ENCODE measurements at regions not wholly inside any gene's neighbourhood (a gene's known extent, or its start where the extent isn't known, plus 50 kb on each side); places are given as distances from the start of the nearest gene placed in this dataset.
"Not testable (repeated sequence)": the region's sequence is repeated elsewhere in the genome, so short reads cannot be mapped to it uniquely, and the experiment has no call there.

DNA sequence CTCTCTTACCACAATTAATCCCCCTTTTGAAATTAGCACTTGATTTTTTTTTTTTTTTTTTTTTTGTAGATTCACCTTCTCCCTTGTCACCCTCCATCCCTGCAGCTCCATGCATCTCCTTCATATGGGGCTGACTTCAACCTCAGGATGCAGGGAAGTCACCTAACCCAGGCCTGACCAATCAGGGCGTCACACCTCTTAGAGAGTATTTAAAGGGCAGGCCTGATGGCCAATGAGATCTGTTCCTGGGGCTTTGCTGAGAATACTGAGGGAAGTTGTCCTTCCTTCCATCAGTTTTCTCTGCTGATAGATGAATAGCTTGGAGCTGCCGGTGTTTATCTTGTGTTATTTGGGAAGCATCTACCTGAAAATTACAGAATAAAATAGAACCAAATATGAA lies 1104.7 kb upstream of the TMEM132C start:
- ATAC-seq (ENCODE audit: poor library complexity), result no peak
- intact Hi-C loops (cut with DNase I), result no loop called here
- no peak for DNase-seq

GRCh38 chr12:127162902-127163301 lies 1104.1 kb upstream of the TMEM132C start:
- no peak for ATAC-seq (ENCODE audit: poor library complexity)
- no peak for DNase-seq

DNA sequence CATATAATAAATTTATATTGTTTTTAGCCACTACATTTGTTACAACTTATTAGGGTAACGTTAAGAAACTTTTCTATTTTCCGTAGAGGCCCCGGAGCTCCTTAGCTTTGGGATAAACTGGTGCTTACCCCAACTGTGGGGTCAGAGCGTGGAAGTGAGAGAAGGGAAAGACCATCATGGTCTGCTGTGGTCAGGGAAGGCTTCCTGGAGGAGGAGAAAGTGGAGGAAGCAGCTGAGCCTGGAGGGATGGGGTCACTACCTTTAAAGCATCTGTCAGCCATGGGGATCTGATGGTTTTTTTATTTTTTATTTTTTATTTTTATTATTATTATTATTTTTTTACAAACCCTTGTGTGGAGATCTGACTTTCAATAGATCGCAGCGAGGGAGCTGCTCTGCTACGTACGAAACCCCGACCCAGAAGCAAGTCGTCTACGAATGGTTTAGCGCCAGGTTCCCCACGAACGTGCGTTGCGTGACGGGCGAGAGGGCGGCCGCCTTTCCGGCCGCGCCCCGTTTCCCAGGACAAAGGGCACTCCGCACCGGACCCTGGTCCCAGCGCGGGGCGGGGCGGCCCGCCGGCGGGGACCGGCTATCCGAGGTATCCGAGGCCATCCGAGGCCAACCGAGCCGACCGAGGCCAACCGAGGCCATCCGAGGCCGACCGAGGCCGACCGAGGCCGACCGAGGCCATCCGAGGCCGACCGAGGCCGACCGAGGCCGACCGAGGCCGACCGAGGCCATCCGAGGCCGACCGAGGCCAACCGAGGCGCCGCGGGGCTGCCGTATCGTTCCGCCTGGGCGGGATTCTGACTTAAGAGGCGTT lies 1101.2 kb upstream of the TMEM132C start:
- intact Hi-C loops (cut with DNase I), result no loop called here
- DNase-seq (peak; percentile 90), ATAC-seq (ENCODE audit: poor library complexity) (peak; percentile 99)

More at GRCh38 chr12:127162902-127163301, 1104.1 kb upstream of the TMEM132C start:
- intact Hi-C loops (cut with DNase I), result no loop called here

GRCh38 chr12:127169321-127170181 lies 1097.4 kb upstream of the TMEM132C start:
- no peak for ATAC-seq (ENCODE audit: poor library complexity)
- DNase-seq, result no peak
- intact Hi-C loops (cut with DNase I), result no loop called here

- DNase-seq (no peak), ATAC-seq (ENCODE audit: poor library complexity) (no peak)
- intact Hi-C loops (cut with DNase I), result no loop called here
These were observed 1096.5 kb upstream of the TMEM132C start for GRCh38 chr12:127170226-127171180.

GRCh38 chr12:127172861-127173260 lies 1094.1 kb upstream of the TMEM132C start:
- ATAC-seq (ENCODE audit: poor library complexity) (no peak), DNase-seq (no peak)
- intact Hi-C loops (cut with DNase I), result no loop called here

DNA sequence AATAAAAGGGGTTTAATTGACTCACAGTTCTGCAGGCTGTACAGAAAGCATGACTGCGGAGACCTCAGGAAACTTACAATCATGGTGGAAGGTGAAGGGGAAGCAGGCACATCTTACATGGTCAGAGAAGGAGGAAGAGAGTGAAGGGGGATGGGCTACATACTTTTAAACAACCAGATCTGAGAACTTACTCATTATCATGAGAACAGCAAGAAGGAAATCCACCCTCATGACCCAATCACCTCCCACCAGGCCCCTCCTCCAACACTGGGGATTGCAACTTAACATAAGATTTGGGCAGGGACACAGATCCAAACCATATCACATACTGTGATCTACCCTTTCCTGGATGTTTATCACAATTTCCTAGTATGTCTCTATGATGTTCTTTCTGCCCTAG lies 1093.0 kb upstream of the TMEM132C start:
- intact Hi-C loops (cut with DNase I); ATAC-seq (ENCODE audit: poor library complexity); DNase-seq: not testable (repeated sequence)

- ATAC-seq (ENCODE audit: poor library complexity), result no peak
- intact Hi-C loops (cut with DNase I), result no loop called here
- DNase-seq, result no peak
These were observed 1092.1 kb upstream of the TMEM132C start for GRCh38 chr12:127174881-127175280.

- no peak for ATAC-seq (ENCODE audit: poor library complexity)
- DNase-seq, result no peak
- intact Hi-C loops (cut with DNase I), result no loop called here
These were observed 1091.6 kb upstream of the TMEM132C start for GRCh38 chr12:127175361-127175760.

- intact Hi-C loops (cut with DNase I), result no loop called here
- ATAC-seq (ENCODE audit: poor library complexity), result no peak
- no peak for DNase-seq
These were observed 1090.2 kb upstream of the TMEM132C start for GRCh38 chr12:127176804-127177203.

DNA sequence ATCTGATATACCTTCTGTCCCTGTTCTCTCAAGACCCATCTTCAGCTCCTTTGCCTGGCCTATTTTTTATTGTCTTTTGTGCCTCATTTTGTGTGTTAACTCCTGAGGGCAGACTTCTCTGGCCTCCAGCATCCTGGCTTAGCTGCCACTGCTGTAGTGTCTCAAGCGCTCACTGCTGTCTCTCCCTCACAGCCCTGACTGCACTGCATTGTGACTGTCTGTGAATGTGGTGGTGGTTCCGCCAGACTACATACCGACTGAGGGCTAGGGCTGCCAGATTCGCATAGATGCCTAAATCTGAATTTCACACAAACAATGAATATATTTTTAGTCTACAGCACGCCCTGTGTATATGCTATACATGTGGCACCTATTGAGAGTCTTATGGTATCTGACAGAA lies 1088.9 kb upstream of the TMEM132C start:
- ATAC-seq (ENCODE audit: poor library complexity), result no peak
- no peak for DNase-seq
- intact Hi-C loops (cut with DNase I), result no loop called here

DNA sequence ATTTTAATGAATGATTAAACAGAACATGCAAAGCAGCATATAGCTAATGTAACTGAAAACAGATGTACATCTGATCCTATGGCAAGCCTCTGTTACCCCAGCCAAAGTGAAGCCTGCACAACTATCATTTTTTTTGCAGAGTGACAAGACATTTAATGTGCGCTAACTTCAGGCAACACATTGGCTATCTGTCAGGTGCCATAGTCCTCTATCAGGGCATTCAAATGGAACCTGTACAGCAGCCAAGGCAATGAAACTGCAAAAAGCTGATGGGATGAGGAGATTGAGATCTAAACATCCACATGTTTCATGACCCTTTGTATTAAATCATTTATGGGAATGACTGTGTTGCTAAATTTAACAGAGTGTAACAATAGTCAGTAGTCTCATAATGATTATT lies 1088.5 kb upstream of the TMEM132C start:
- intact Hi-C loops (cut with DNase I), result no loop called here

DNA sequence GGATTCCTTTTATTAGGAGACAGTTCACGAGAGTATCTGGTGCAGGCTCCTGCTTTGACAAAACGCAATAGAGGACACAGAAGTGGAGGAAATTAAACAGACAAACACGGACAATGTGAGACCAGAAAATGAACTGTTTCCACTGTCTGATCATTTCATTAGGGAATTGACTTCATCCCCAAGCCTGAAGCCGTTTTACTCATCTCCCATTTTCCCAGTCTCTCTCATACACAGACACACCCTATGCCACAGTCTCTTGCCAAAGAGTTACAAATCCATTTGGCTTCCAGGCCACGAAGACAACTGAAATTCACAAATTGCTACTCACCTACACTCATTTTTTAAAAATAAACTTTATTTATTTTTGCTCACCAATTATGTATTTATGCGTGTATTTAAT lies 1087.8 kb upstream of the TMEM132C start:
- ATAC-seq (ENCODE audit: poor library complexity) (peak; percentile 57), DNase-seq (no peak)
- intact Hi-C loops (cut with DNase I), result no loop called here

More for the DNA sequence above, 1088.5 kb upstream of the TMEM132C start:
- DNase-seq (no peak), ATAC-seq (ENCODE audit: poor library complexity) (no peak)

DNA sequence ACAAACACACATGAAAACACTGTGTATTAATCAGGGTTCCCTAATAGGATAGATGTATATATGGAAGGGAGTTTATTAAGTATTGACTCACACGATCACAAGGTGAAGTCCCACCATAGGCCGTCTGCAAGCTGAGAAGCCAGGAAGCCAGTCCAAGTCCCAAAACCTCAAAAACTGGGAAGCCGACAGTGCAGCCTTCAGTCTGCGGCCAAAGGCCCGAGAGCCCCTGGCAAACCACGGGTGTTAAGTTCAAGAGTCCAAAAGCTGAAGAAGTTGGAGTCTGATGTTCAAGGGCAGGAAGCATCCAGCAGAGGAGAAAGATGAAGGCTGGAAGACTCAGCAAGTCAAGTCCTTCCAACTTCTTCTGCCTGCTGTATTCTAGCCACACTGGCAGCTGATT lies 1085.0 kb upstream of the TMEM132C start:
- DNase-seq (no peak), ATAC-seq (ENCODE audit: poor library complexity) (no peak)
- intact Hi-C loops (cut with DNase I), result no loop called here

DNA sequence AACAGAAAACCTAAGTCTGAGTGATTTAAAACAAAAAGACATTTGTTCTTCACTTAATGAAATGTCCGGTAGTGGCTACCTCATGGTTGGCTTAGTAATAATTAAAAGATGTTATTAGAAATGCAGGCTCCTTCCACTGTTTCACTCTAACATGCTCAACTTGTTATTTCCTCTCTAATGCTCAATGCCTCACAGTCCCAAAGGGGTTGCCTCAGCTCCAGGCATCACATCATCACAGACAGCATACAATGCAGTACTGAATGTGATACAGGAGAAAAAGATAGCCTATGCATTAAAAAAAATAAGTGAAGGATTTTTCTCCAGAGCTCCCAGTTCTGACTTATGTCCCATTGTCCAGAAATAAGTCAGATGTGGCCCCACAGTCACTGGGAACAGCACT lies 1077.0 kb upstream of the TMEM132C start:
- ATAC-seq (ENCODE audit: poor library complexity) (no peak), DNase-seq (no peak)
- intact Hi-C loops (cut with DNase I), result no loop called here

DNA sequence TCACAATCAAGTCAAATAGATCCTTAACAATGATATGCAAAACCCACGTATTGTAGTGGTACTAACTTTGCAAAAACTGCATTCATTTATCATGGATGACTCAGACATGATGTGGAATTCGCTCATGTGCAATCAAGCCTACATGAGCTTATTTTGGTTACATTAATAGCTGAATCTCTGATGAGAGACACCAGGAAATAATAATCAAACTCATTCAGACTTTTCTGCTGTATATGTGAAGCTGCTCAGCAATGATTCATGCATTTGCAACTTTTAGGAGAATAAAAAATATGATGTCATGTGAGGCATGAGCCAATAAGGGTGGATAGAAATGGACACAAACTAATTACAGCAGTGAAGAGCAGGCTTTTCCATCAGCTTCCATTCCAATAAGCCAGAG lies 1075.8 kb upstream of the TMEM132C start:
- DNase-seq, result no peak
- intact Hi-C loops (cut with DNase I), result no loop called here
- no peak for ATAC-seq (ENCODE audit: poor library complexity)

GRCh38 chr12:127192391-127192790 lies 1074.6 kb upstream of the TMEM132C start:
- ATAC-seq (ENCODE audit: poor library complexity) (no peak), DNase-seq (no peak)
- intact Hi-C loops (cut with DNase I), result no loop called here

- ATAC-seq (ENCODE audit: poor library complexity) (no peak), DNase-seq (no peak)
- intact Hi-C loops (cut with DNase I), result no loop called here
These were observed 1073.6 kb upstream of the TMEM132C start for GRCh38 chr12:127193341-127193740.

DNA sequence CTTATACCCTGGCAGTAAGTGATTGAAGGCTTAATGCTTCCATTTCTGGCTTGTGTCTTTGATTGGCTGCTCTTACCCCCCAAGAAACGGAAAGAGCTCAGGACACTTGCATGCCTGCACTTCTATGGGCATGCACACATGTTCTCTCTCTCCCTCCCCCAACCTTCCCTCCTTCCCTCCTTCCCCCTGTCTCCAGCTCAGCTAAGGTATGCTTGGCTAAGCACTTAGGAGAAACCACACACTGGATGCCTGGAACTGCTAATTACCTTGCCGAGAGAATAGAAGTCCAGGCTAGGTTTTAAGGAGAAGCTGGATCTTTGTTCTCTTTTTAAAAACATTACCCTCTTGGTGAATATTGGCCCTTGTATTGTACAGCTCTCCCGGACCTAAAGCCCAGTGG lies 1072.8 kb upstream of the TMEM132C start:
- no peak for ATAC-seq (ENCODE audit: poor library complexity)
- no peak for DNase-seq
- intact Hi-C loops (cut with DNase I), result no loop called here

Measured in Right ventricle myocardium superior (tissue), 1 donor.